ENCODE measurements at regions not wholly inside any gene's neighbourhood (a gene's known extent, or its start where the extent isn't known, plus 50 kb on each side); places are given as distances from the start of the nearest gene placed in this dataset.

DNA sequence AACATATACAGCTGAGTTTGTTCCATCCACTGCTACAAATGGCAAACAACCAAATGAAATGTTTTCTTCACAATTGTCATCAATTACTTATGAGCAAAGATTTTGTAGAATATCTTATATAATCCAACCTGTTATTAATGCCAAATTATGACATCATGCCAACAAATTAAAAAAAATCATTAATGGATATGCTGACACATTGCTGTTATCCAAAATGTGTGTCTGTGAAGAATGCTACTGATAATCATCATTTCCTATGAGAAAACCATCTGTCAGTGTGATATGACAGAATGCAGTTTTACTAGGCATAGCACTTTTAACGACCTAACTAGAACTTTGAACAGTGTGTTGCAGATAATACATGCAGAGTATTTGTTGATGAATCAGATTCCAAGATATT lies 556.5 kb upstream of the KCNMB2 start:
- Histone ChIP-seq H3F3A (ENCODE audit: insufficient read depth, low read length) (no peaks in the 10 kb centered on the region), H3K9me2 (replicated peaks; ENCODE audit: insufficient read depth, low read length) (no peaks in the 10 kb centered on the region), H3K36me3 (replicated peaks; ENCODE audit: insufficient read depth, low read length) (no peaks in the 10 kb centered on the region), H3K9me3 (replicated peaks; ENCODE audit: insufficient read depth, low read length) (no peaks in the 10 kb centered on the region), H3K79me2 (ENCODE audit: low read length) (no peaks in the 10 kb centered on the region), H3K27me3 (replicated peaks; ENCODE audit: insufficient read depth, low read length) (no peaks in the 10 kb centered on the region), H3K27ac (ENCODE audit: low read length) (no peak overlapping the region), H3K9ac (ENCODE audit: low read length) (no peak overlapping the region), H3K4me2 (ENCODE audit: low read depth, low read length) (no peak overlapping the region), H2AFZ (ENCODE audit: low read length) (no peak overlapping the region), H3K4me3 (ENCODE audit: low read length) (no peak overlapping the region), H4K20me1 (ENCODE audit: insufficient read depth, low read length) (no peaks in the 10 kb centered on the region), H3K4me1 (ENCODE audit: low read length) (no peaks in the 10 kb centered on the region)
- no peak for TF ChIP-seq EZH2 (optimal IDR thresholded peaks at IDR 0.05; ENCODE audit: low read depth, low read length)
- TF ChIP-seq, protein P1, sequence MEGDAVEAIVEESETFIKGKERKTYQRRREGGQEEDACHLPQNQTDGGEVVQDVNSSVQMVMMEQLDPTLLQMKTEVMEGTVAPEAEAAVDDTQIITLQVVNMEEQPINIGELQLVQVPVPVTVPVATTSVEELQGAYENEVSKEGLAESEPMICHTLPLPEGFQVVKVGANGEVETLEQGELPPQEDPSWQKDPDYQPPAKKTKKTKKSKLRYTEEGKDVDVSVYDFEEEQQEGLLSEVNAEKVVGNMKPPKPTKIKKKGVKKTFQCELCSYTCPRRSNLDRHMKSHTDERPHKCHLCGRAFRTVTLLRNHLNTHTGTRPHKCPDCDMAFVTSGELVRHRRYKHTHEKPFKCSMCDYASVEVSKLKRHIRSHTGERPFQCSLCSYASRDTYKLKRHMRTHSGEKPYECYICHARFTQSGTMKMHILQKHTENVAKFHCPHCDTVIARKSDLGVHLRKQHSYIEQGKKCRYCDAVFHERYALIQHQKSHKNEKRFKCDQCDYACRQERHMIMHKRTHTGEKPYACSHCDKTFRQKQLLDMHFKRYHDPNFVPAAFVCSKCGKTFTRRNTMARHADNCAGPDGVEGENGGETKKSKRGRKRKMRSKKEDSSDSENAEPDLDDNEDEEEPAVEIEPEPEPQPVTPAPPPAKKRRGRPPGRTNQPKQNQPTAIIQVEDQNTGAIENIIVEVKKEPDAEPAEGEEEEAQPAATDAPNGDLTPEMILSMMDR (IDR thresholded peaks at IDR 0.05; ENCODE audit: low read length): no peak
- no peak for TF ChIP-seq EZH2phosphoT487 (IDR thresholded peaks at IDR 0.05; ENCODE audit: low read length)
- DNase-seq: no peak

DNA sequence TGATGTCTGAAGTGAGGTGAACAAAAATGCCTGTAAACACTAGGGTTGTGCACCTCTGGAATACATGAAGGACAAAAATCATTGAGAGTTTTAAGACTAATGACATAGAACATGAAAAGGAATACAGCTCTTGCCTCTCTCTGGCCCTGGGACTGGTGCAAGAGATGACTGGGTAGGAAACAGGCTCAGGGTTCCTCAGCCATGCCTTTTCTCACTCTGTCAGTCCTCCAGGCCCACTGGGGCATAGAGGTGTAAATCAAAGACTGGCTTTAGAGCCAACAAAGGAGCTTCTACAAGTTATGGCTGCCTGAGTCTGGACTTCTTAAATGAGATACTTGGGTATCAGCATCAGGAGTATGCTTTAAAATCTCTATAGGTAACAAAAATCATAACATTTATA lies 554.7 kb upstream of the KCNMB2 start:
- Histone ChIP-seq H3K4me2 (ENCODE audit: low read depth, low read length) (no peak overlapping the region), H3F3A (ENCODE audit: insufficient read depth, low read length) (no peaks in the 10 kb centered on the region), H3K27ac (ENCODE audit: low read length) (no peak overlapping the region)

DNA sequence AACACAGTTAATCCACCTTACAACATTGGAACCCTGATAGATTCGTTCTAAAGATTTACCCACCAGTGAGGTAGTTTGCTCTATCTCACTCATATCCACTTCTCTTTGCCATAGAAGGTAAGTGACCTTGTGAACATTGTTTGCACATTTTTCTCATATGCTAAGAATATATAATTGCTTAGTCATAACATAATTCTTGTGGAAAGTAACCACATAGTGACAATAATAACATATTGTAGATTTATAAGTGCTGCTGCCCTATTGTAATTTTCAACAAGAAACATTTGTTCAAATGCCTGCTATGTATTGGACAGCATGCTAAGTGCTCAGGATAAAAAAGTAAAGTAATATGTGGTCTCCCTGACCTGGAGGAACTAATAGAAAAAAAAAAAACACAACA lies 554.2 kb upstream of the KCNMB2 start:
- Histone ChIP-seq H3F3A (ENCODE audit: insufficient read depth, low read length) (no peaks in the 10 kb centered on the region), H4K20me1 (ENCODE audit: insufficient read depth, low read length) (no peaks in the 10 kb centered on the region), H3K79me2 (ENCODE audit: low read length) (no peaks in the 10 kb centered on the region), H3K4me3 (ENCODE audit: low read length) (no peak overlapping the region), H3K9ac (ENCODE audit: low read length) (no peak overlapping the region), H3K36me3 (replicated peaks; ENCODE audit: insufficient read depth, low read length) (no peaks in the 10 kb centered on the region), H3K9me3 (replicated peaks; ENCODE audit: insufficient read depth, low read length) (no peaks in the 10 kb centered on the region), H3K9me2 (replicated peaks; ENCODE audit: insufficient read depth, low read length) (no peaks in the 10 kb centered on the region), H3K4me2 (ENCODE audit: low read depth, low read length) (no peak overlapping the region), H3K27ac (ENCODE audit: low read length) (no peak overlapping the region), H3K4me1 (ENCODE audit: low read length) (no peaks in the 10 kb centered on the region), H3K27me3 (replicated peaks; ENCODE audit: insufficient read depth, low read length) (no peaks in the 10 kb centered on the region), H2AFZ (ENCODE audit: low read length) (no peak overlapping the region)
- no peak for DNase-seq
- TF ChIP-seq EZH2phosphoT487 (IDR thresholded peaks at IDR 0.05; ENCODE audit: low read length): no peak
- TF ChIP-seq, protein P1 (IDR thresholded peaks at IDR 0.05; ENCODE audit: low read length): no peak
- no peak for TF ChIP-seq EZH2 (optimal IDR thresholded peaks at IDR 0.05; ENCODE audit: low read depth, low read length)

More for the DNA sequence above, 554.7 kb upstream of the KCNMB2 start:
- no peaks in the 10 kb centered on the region for H3K4me1 ChIP-seq (ENCODE audit: low read length)
- H2AFZ ChIP-seq (ENCODE audit: low read length): no peak overlapping the region
- H3K9ac ChIP-seq (ENCODE audit: low read length): no peak overlapping the region
- H3K9me3 ChIP-seq (replicated peaks; ENCODE audit: insufficient read depth, low read length): no peaks in the 10 kb centered on the region
- H3K79me2 ChIP-seq (ENCODE audit: low read length): no peaks in the 10 kb centered on the region
- no peak overlapping the region for H3K4me3 ChIP-seq (ENCODE audit: low read length)
- H3K9me2 ChIP-seq (replicated peaks; ENCODE audit: insufficient read depth, low read length): no peaks in the 10 kb centered on the region
- no peaks in the 10 kb centered on the region for H3K27me3 ChIP-seq (replicated peaks; ENCODE audit: insufficient read depth, low read length)
- H4K20me1 ChIP-seq (ENCODE audit: insufficient read depth, low read length): no peaks in the 10 kb centered on the region
- no peak for TF ChIP-seq EZH2 (optimal IDR thresholded peaks at IDR 0.05; ENCODE audit: low read depth, low read length)
- TF ChIP-seq EZH2phosphoT487 (IDR thresholded peaks at IDR 0.05; ENCODE audit: low read length): no peak
- TF ChIP-seq, protein P1 (IDR thresholded peaks at IDR 0.05; ENCODE audit: low read length): no peak
- DNase-seq: no peak
- no peaks in the 10 kb centered on the region for H3K36me3 ChIP-seq (replicated peaks; ENCODE audit: insufficient read depth, low read length)

All from MM.1S (cell line).